NCI-H1930 (cell line): ENCODE measurements at regions not wholly inside any gene's neighbourhood (a gene's known extent, or its start where the extent isn't known, plus 50 kb on each side); places are given as distances from the start of the nearest gene placed in this dataset.

Experiments used
- DNase-seq, 2 experiments: peaks; one replicate each; lab custom pipeline; 2025; lab: John Stamatoyannopoulos, UW

DNA sequence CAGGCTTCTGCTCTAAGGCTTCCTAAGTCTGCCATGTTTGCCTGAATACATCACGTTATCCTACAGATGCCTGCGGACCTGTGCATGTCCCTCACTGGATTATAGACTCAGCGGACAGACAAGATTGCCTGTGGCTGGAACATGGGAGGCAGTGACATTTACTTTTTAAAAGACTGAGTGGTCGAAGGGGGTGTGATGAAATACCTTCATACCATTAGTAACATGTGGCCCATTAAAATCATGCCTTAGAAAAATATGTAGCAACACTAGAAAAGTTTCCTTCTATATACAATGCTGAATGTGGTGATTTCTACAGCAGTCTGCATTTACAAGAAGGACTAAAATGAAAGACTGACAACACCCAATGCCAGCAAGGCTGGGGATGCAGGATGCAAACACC, 154.4 kb downstream of the ASB1 start:
- DNase-seq, result no peak

DNA sequence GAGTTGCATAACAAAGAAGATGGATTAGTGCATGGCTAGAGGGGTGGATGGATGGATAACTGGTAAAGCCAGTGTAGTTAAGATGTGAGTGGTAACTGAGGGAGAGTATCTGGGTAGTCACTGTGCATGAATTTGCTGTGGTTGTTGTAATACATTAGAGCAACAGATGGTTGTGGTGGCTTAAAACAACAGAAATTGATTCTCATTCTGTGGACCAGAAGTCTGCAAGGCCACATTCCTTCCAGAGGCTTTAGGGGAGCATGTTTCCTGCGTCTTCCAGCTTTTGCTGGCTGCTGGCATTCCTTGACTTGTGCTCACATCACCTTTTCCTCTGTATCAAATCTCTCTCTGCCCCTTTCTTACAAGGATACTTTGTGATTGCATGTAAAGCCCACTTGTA, 155.4 kb downstream of the ASB1 start:
- no peak for DNase-seq

DNA sequence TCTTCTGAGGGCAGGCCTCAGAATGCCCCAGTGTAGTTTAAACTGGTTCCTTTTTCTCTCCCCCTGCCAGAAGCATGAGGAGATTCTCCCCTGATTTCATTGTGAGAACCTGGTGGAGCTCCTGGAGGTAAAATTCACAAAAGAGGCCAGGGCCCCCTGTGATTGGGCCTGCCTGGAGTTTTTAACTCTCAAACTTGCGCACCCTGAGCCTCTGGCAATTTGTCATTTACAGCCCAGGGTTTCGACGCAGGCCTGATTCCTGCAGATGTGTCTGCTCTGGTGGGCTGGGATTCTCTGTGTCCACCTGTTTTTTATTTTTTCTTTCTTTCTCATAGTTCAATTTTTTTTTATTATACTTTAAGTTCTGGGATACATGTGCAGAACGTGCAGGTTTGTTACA, 157.9 kb downstream of the ASB1 start:
- no peak for DNase-seq

DNA sequence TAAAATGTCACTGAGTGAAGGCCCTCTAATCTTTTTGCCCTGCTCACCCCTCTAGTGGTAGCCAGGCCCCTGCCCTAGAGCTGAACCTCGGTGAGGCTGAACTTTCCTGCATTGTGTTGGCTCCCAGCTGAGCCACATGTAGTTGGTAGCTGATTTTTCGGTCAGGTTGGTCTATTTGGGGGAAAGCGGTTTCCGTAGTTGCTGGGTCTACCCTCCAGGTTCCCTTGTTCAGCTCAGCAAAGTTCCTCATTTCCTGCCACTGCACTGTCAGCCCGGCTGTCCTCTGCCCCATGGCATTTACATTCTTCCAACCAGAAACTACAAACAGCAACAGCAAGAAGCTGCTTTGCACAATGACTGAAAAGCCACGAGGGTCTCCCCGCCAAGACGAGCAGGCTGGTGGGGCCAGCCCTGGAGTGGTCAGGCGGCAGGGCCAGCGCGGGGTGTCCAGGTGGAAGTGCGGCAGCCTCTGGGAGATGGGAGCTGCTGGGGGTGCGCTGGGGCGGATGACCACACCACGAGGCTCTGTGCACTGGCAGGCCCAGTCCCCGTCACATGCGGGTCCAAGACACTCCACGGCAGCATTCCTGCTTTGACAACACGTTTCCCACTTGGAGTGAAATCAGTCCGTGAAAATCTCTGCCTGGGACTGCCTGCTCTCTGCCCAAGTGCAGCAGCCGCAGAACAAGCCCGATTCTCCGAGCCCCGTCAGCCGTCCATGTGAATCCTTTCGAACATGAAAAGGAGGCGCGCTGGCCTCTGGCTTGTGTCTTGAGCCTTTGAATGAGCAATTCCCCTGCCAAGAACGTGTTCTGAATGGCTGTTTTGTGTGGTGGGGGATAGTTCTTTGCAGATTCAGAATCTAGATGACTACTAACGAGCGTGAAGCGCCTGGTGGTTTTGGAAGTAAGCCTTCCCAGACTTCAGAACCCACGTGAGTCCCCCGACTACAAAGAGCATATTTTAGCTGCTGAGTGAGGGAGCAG, 159.4 kb downstream of the ASB1 start:
- no peak for DNase-seq

DNA sequence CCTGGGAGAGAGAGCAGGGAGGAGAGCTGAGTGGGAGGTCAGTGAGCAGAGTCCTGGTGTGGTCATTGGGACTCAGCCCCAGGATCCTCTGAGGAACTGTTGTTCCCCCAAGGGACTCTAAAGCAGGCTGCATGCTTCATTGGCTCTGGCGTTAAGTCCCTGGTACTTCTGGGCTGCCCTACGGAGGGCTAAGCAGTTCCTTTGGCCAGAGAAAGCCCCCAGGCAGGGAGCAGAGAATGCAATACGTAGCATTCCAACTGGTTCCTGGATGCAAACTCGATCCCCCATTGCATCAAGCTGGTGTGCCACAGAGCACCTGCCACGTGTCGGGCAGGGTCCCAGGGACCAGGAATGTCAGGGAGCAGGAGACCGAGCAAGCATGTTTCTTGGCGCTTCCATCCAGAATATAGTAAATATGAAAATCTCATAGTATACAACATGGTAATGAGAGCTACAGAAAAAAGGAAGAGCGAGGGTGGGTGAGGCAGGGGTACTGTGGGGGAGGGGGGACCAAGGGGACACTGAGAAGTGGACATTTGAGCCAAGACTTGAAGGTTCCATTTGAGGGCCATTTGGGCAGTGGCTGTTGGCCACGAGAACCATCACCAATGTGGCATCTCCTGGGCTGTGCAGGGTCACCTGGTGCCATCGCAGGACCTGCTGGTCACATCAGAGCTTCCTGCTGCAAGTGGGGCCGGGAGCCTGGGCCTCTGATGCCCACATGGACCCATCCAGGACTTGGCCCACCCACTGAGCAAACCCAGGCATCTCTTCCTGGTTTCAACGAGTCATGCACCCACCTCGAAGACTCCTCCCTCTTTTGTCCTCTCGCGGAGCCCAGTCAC, 160.4 kb downstream of the ASB1 start:
- DNase-seq, result no peak

DNA sequence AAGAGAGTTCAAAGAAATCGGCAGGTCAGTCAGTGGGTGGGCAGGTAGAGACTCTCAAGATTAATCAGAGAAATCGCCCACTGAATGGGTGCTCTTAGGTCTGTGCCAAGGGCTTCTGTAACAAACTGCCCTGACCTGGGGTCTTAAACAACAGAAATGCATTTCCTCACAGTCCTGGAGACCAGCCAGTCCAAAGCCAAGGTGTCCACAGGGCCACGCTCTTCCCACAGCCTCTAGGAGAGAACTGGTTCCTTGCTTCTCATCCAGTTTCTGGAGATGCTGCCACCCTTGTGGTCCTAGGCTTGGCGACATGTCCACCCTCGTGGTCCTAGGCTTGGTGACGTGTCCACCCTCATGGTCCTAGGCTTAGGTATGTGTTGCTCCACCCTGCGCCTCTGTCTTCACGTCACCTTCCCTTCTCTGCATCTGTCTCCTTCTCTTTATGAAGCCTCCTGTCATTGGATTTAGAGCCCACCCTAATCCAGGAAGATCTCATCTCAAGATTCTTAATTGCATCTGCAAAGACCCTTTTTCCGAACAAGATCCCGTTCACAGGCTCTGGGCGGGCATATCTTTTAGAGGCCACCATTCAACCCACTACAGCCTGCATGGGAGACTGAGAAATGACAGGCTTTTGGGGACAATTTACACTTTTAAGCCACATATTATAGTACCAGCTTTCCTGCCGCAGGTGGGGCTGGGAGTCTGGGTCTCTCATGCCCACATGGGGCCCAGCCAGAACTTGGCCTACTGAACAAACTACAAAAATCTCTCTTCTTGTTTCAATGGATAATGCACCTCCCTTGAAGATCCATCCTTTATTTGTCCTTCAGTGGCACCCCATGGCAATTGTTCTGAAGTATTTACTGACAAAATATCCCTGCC, 161.3 kb downstream of the ASB1 start:
- DNase-seq, result no peak

DNA sequence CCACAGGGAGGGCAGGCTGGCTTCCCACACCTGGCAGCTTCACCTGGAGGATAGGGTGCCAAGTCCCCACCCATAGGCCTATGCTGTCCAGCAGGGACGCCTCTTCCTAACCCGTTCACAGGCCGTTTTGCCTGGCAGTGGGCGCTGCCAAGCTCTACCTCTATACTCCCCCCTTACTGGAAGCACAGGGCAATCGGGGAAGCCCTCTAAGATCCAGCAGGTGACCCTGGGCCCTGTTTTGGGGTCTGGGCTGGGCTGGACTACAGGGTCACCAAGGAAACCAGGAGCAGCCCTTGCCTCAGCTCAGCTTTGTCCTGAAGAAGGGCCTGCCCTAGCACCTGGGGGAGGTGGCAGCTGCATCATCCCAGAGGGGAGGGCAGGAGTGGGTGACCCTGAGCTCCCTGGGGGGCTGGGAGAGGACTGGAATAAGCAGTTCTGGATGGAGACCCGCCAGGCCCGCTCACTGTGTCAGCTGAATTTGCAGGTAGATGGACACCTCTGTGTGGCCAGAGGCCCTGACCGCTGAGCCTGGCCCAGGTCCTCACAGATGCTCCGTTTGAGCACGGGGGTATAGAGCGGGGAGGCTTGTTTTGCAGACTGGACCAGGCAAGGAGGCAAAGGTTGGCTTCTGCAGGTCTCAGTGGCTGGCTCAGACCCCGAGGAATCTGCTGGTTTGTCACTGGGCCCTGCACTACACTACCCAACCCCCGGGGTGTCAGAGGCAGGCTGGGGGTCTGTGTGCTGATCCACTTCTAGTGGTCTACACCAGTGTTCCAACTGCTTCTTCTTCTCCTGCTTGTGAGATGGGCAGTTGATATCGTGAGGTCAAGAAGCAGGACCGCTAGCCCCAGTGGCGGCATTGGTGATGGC, 163.1 kb downstream of the ASB1 start:
- DNase-seq, result no peak

DNA sequence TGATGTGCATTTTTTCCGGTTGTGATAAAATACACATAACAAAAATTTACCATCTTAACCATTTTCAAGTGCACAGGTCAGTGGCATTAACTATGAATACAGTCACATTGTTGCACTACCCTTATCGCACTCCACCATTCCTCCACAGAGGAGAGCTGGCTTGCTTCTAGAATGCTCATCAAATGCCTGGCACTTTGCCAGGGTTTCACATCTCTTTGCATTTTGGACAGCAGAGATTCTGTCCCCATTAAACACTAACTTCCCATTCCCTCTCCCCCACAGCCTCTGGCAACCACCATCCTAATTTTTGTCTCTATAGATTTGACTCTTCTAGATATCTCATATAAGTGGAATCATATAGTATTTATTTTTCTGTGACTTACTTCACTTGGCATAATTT, 165.0 kb downstream of the ASB1 start:
- DNase-seq, result no peak

DNA sequence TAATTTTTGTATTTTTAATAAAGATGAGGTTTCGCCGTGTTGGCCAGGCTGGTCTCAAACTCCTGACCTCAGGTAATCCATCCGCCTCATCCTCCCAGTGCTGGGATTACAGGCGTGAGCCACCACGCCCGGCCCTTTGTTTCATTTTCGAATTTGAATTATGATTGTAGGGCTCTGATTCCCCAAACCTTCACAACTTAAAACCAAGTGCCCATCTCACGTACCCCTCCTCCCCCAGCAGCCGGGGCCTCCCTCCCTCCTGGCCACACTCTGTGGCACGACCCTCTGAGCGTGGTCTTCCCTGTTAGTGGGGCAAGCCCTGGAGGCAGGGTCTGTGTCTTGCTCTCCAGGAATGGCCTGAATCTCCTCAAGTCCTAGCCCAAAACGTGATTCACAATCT, 166.5 kb downstream of the ASB1 start:
- DNase-seq, result no peak

DNA sequence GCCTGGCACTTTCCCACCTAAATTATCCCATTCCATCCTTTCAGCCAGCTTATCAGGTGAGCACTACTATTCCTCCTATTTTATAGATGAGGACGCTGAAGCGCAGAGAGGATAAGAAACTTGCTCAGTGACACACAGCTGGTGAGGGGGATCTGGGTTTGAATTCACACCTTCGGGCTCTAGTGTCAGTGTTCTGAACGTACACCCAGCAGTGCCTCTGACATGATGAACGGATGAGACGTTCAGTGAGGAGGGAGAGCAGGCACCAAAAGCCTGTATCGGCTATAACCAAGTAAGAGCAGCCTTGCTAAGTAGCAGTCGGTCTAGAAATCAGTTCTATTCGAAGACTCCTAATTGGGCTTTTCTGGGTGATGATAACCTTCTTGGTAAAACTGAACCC, 167.0 kb downstream of the ASB1 start:
- DNase-seq, result no peak

DNA sequence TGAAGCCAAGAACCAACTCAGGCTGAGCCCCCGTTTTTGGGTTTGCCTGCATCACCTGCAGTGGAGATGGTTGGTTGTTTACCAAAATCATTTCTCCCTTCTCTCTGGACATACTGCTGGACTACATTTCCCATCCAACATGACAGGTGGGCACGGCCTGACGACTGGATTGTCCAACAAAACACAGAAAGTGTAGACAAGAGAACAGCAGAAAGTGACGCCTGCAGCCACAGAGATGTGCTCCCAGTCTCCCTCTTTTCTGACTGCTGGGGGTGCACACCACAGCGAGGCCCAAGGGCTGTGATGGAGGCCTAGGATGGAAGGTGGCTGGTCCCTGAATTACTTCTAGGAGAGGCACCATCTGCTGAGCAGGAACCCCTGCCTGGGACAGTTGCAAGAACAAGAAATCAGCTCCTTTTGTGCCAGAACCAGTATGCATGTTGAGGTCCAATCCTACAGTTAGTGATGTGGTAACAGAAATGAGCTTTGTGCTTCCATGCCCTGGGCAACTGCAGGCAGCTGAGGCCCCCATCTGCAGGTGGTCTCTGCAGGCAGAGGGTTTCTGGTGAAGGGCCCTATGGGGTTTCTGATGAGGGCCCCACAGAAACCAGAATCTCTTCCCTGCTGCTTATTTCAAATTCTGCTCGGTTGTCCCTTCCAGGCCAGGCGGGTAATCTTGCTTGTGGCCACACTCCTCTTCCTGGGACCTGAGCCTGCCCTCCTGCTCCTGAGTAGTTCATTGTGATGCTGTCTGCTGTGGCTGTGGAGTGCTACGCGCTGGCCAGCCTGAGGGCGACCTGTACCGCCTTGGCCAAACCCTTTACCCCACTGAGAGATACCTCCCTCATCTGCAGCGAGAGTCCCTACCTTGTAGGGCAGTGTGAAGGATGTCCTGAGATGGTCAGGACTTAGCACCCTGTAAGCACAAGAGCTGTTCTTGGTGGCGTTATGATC, 168.3 kb downstream of the ASB1 start:
- DNase-seq, result no peak

DNA sequence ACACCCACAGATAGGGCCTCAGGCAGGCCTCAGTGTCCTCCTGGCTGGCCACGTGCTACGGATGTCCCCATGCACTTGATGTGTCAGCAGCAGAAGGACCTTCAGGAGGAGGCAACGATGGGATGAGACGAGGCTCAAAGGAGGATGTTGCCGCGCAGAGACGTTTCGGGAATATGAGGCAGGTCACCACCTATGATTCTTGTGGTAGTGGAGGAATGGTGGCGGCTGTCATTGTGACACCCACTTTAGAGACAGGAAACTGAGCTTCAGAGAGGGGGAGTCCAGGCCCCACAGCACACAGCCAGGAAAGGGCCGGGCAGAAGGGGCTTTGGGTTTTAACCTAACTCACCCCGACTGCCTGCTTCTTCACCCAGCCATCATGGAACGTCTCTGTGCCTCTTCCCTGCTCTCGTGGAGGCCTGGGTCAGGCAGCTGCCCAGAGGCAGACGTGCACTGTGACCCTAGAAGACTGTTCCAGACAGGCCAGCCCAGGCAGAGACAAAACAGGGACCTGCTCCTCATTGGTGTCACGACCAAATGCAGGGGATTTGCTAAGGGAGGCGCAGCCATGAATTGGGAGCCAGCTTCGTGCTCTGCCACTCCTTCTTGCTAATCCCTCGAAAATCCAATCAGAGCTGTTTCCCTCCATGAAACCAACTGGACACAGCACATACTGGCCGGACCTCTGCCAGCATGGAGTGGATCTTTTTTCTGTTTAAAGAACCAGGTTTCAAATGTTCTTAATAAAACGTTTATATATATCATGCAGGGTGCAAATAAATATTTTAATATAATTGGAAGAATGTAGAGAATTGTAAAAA, 169.2 kb downstream of the ASB1 start:
- no peak for DNase-seq

DNA sequence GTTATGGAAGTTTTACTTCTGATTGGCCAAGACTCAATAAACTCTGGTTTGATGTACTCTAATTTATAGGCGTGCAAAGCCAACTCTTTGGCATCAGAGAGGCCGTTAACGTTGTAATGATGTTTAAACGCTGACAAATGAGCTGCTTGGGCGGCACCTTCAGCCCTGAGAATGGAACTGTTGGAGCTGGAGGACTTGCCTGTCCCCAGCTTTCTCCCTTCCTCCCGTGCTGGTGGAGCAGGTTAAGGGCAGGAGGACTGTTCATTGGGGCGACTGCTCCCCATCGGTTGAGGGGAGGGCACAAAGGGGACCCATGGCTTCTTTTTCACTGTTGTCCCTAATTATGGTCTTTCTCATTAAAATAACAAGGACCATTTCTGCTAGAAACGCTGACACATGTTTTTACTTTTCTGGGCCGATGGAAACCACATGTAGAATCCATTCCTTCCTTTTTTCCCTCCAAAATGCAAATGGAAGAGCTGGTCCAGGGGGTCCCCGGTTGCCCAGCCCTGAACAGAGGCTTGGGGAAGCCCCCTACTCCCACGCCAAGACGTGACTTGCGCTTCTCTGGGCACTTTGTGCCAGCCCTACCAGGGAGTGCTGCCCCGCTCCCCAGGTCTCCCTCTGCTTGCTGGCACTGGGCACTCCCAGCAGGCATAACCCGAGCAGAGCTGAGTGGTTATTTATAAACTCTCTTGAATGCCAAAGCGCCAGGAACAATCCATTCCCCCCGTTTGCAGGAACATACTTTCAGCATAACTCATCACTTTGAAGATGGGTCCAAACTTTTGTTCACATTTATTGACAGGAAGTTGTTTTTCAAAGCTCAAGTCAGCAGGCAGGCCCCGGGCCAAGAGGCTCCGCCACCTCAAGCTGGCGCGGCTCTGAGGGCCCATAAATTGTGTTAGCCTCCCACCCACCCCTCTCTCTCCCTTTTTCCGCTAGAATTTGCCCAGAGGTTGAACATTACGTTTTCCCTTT, 170.1 kb downstream of the ASB1 start:
- DNase-seq, result no peak

DNA sequence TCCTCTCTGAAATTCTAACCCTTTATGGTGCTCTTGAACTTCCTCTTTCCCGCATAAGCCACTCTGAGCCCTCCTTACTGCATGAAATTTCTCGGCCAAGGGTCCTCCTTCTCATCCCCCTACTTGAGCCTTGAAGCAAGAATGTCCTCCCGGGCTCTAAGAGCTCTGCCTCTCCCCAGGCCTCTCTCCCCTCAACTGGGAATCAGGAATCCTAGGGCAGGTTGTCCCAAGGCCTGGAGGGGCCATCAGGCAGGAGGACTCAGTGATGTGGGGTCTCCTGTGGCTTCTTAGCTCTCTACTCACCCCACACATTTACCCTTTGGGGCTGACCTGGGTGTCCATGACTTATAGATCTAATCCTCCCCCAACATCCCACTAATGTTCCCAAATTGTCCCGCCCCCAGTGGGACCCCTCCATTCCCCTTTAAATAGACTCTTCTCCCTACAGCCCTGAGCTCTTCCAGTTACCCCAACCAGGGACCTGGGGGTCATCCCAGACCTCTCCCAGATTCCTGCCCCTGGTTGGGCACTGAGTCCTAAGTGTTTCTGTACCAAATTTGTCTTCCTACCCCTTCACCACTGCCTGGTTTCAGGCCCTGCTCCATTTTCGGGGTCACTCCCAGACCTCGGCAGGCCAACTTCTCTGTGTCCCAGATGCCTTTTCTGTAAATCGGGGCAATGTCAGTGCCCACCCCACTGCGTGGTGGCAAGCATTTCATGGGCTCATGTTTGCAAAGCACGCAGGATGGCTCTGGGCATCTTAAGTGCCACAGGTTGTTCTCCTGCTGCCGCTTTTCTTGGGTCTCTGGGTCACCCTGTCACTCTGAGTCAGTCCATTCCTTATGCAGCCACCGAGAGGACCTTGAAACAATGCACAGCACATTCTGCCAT, 171.2 kb downstream of the ASB1 start:
- no peak for DNase-seq

DNA sequence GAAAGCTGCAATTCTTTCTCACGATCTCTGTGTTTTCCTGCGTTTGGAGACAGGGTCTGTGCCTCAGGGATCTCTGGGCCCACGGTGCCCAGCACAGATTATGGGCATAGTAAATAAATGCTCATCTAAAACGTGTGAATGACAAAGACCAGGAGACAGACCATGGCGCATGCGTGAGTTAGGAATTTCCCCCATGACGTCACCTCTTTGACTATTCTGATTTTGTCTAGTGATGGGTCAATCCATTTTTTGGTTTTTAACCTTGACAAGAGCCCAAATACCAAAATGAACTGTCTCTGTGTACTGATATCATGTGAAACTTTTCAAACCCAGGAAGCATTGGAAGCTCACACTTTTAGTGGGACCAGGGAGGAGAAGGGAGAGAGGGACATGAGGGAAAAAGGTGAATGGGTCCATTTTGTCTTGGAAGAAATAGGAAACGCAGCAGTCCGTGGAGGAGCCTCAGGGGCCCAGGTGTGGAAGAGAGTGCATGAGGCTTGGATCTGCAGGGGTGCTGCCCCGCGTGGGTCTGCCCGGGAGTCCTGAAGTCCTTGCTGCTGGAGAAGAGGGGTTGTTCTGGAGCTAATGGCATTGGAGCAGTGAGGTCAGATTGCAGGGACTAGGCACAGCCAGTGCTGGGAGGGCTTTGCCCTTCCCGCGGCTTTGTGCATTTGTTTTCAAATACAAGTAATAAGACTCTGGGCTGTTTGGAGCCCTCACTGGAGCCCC, 172.2 kb downstream of the ASB1 start:
- no peak for DNase-seq
